Keratinocyte (primary cell): ENCODE measurements at regions not wholly inside any gene's neighbourhood (a gene's known extent, or its start where the extent isn't known, plus 50 kb on each side); places are given as distances from the start of the nearest gene placed in this dataset.

Source experiments
- DNase-seq: peaks from one replicate; pipeline ENCODE4 v3.0.0-alpha.2; 2011; ENCODE audit warnings: low read depth, missing footprints, low spot score
- FAIRE-seq: peaks from 2 replicates; lab custom pipeline; 2011; peaks lifted over from hg19 to GRCh38; lab: Jason Lieb, UNC
- H2AFZ ChIP-seq: 2 replicates; pipeline ENCODE4 v1.6.0; 2012; ENCODE audit warnings: low read length, control low read depth, inconsistent platforms; ENCODE audit not compliant: control insufficient read depth
- H3K27ac ChIP-seq: 2 replicates; pipeline ENCODE4 v1.5.1; 2011; ENCODE audit warnings: low read length; ENCODE audit not compliant: control insufficient read depth, insufficient read depth
- H3K27me3 ChIP-seq: 3 replicates; pipeline ENCODE4 v1.6.0; 2011; ENCODE audit warnings: low read length; ENCODE audit not compliant: control insufficient read depth, insufficient read depth; ENCODE audit errors: extremely low read depth
- H3K36me3 ChIP-seq, 2 experiments: 2 replicates in 1 of 2; 3 replicates in 1 of 2; pipeline ENCODE4 v1.5.1; 2011; ENCODE audit warnings: low read length in 2 of 2, mild to moderate bottlenecking in 1 of 2; ENCODE audit not compliant: control insufficient read depth in 2 of 2, insufficient read depth in 2 of 2; ENCODE audit errors: extremely low read depth in 1 of 2
- H3K4me1 ChIP-seq: 3 replicates; pipeline ENCODE4 v1.5.1; 2011; ENCODE audit warnings: low read length; ENCODE audit not compliant: control insufficient read depth, insufficient read depth; ENCODE audit errors: extremely low read depth
- H3K4me2 ChIP-seq: 3 replicates; pipeline ENCODE4 v1.6.0; 2011; ENCODE audit warnings: low read depth, low read length; ENCODE audit not compliant: control insufficient read depth, insufficient read depth; ENCODE audit errors: extremely low read depth
- H3K4me3 ChIP-seq, 3 experiments: fragments of 200-600 bp in 1 of 3; sonication (generic) in 1 of 3; 2 replicates in 2 of 3; 3 replicates in 1 of 3; pipeline ENCODE4 v1.5.1; 2011 to 2016; ENCODE audit warnings: low read length in 3 of 3, mild to moderate bottlenecking in 3 of 3, control low read depth in 2 of 3, inconsistent platforms in 1 of 3, low read depth in 1 of 3, mixed read lengths in 1 of 3, mixed run types in 1 of 3, moderate library complexity in 1 of 3; ENCODE audit not compliant: control insufficient read depth in 2 of 3, insufficient read depth in 2 of 3; ENCODE audit errors: extremely low read depth in 1 of 3
- H3K79me2 ChIP-seq: 2 replicates; pipeline ENCODE4 v1.6.0; 2012; ENCODE audit warnings: low read length; ENCODE audit not compliant: control insufficient read depth, insufficient read depth
- H3K9ac ChIP-seq: 3 replicates; pipeline ENCODE4 v1.6.0; 2011; ENCODE audit warnings: low read length; ENCODE audit not compliant: control insufficient read depth, insufficient read depth; ENCODE audit errors: extremely low read depth
- H3K9me1 ChIP-seq: 3 replicates; pipeline ENCODE4 v1.6.0; 2011; ENCODE audit warnings: low read length; ENCODE audit not compliant: control insufficient read depth, insufficient read depth; ENCODE audit errors: extremely low read depth
- H3K9me3 ChIP-seq: 2 replicates; pipeline ENCODE4 v1.5.1; 2012; ENCODE audit warnings: low read depth, low read length; ENCODE audit not compliant: control insufficient read depth
- H4K20me1 ChIP-seq: 3 replicates; pipeline ENCODE4 v1.6.0; 2011; ENCODE audit warnings: low read length; ENCODE audit not compliant: control insufficient read depth, insufficient read depth; ENCODE audit errors: extremely low read depth
- EZH2 ChIP-seq: IDR thresholded peaks from one replicate; pipeline ENCODE4 v1.6.1; 2012; ENCODE audit warnings: inconsistent platforms, mild to moderate bottlenecking, low read length, moderate library complexity
- dilution Hi-C: fragments of 300-500 bp; cut with MboI; formaldehyde crosslinking; loops from one replicate; pipeline ENCODE4 v1.7.0; 2020; ENCODE audit warnings: low sequenced_read_pairs; ENCODE audit not compliant: extremely low pct_ligation_motif_present
- TF ChIP-seq, protein P1 (sequence below), 3 experiments: IDR thresholded peaks in 1 of 3; conservative IDR thresholded peaks in 1 of 3; optimal IDR thresholded peaks in 1 of 3; 2 replicates in 2 of 3; 3 replicates in 1 of 3; pipeline versions ENCODE3 to v1.5.1; 2011; ENCODE audit warnings: low read length in 3 of 3, mild to moderate bottlenecking in 3 of 3, moderate library complexity in 2 of 3, control low read depth in 1 of 3, inconsistent platforms in 1 of 3; ENCODE audit not compliant: insufficient read depth in 2 of 3; ENCODE audit errors: extremely low read depth in 1 of 3

DNA sequence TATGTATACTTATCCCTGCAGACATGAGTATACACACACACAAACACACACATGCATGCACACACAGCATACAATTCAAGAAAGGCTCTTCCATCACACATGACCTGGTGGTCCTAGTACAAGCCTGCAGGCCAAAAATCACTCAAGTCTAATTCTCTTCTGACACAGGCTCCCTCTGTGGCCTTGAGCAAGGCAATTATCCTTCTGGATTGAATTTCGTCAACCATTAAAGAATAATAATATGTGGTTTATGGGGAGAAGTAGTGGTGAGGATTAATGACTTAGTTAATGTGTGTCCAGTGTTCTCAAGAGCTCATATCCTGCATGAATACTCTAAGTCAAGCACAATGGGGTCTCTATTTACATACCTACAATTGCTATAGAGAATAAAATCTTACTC, 161.8 kb upstream of the KIAA1217 start:
- dilution Hi-C loops = no loop called here
- DNase-seq (no peak), FAIRE-seq (no peak)

DNA sequence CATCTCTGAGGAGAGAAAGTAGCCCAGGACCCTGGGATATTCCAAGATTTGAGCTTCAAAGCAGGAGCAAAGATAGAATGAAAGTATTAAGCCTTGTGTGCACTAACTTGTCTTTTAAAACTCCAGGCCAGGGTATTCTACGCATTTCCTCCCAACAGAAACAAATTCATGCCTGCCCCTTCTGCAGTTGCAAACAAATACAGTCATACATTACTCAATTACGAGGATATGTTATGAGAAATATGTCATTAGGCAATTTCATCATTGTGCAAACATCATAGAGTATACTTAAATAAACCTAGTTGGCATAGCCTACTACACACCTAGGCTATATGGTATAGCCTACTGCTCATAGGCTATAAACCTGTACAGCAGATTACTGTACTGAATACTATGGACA, 154.5 kb upstream of the KIAA1217 start:
- H3K4me3 ChIP-seq = no peak overlapping the region
- TF ChIP-seq, protein P1, sequence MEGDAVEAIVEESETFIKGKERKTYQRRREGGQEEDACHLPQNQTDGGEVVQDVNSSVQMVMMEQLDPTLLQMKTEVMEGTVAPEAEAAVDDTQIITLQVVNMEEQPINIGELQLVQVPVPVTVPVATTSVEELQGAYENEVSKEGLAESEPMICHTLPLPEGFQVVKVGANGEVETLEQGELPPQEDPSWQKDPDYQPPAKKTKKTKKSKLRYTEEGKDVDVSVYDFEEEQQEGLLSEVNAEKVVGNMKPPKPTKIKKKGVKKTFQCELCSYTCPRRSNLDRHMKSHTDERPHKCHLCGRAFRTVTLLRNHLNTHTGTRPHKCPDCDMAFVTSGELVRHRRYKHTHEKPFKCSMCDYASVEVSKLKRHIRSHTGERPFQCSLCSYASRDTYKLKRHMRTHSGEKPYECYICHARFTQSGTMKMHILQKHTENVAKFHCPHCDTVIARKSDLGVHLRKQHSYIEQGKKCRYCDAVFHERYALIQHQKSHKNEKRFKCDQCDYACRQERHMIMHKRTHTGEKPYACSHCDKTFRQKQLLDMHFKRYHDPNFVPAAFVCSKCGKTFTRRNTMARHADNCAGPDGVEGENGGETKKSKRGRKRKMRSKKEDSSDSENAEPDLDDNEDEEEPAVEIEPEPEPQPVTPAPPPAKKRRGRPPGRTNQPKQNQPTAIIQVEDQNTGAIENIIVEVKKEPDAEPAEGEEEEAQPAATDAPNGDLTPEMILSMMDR (optimal IDR thresholded peaks at IDR 0.05 in 1 of 3, IDR thresholded peaks at IDR 0.05 in 1 of 3, conservative IDR thresholded peaks at IDR 0.05 in 1 of 3; ENCODE audit: extremely low read depth in 1 of 3, insufficient read depth in 2 of 3, low read length in 3 of 3) = no peak
- no peak for TF ChIP-seq EZH2

More for the DNA sequence above, 161.8 kb upstream of the KIAA1217 start:
- H3K27ac ChIP-seq = no peak overlapping the region
- H3K36me3 ChIP-seq = no peaks in the 10 kb centered on the region
- no peak overlapping the region for H3K9ac ChIP-seq
- H3K4me2 ChIP-seq = no peak overlapping the region
- H3K79me2 ChIP-seq = no peaks in the 10 kb centered on the region
- no peaks in the 10 kb centered on the region for H3K9me3 ChIP-seq
- no peak overlapping the region for H2AFZ ChIP-seq
- TF ChIP-seq, protein P1 (optimal IDR thresholded peaks at IDR 0.05 in 1 of 3, IDR thresholded peaks at IDR 0.05 in 1 of 3, conservative IDR thresholded peaks at IDR 0.05 in 1 of 3; ENCODE audit: extremely low read depth in 1 of 3, insufficient read depth in 2 of 3, low read length in 3 of 3) = no peak
- no peak for TF ChIP-seq EZH2
- H3K4me3 ChIP-seq = no peak overlapping the region
- H3K9me1 ChIP-seq = no peaks in the 10 kb centered on the region
- no peaks in the 10 kb centered on the region for H4K20me1 ChIP-seq
- H3K4me1 ChIP-seq = no peaks in the 10 kb centered on the region
- no peaks in the 10 kb centered on the region for H3K27me3 ChIP-seq

More for the DNA sequence above, 154.5 kb upstream of the KIAA1217 start:
- DNase-seq (no peak), FAIRE-seq (no peak)
- dilution Hi-C loops = no loop called here
- Histone ChIP-seq H3K4me2 (no peak overlapping the region), H4K20me1 (no peaks in the 10 kb centered on the region), H3K9ac (no peak overlapping the region), H3K27ac (no peak overlapping the region), H3K9me3 (no peaks in the 10 kb centered on the region), H3K36me3 (no peaks in the 10 kb centered on the region), H2AFZ (no peak overlapping the region), H3K79me2 (no peaks in the 10 kb centered on the region), H3K4me1 (no peaks in the 10 kb centered on the region), H3K27me3 (peaks cover 3% of the 10 kb centered on the region), H3K9me1 (no peaks in the 10 kb centered on the region)
